ENCODE measurements at regions not wholly inside any gene's neighbourhood (a gene's known extent, or its start where the extent isn't known, plus 50 kb on each side); places are given as distances from the start of the nearest gene placed in this dataset.

DNA sequence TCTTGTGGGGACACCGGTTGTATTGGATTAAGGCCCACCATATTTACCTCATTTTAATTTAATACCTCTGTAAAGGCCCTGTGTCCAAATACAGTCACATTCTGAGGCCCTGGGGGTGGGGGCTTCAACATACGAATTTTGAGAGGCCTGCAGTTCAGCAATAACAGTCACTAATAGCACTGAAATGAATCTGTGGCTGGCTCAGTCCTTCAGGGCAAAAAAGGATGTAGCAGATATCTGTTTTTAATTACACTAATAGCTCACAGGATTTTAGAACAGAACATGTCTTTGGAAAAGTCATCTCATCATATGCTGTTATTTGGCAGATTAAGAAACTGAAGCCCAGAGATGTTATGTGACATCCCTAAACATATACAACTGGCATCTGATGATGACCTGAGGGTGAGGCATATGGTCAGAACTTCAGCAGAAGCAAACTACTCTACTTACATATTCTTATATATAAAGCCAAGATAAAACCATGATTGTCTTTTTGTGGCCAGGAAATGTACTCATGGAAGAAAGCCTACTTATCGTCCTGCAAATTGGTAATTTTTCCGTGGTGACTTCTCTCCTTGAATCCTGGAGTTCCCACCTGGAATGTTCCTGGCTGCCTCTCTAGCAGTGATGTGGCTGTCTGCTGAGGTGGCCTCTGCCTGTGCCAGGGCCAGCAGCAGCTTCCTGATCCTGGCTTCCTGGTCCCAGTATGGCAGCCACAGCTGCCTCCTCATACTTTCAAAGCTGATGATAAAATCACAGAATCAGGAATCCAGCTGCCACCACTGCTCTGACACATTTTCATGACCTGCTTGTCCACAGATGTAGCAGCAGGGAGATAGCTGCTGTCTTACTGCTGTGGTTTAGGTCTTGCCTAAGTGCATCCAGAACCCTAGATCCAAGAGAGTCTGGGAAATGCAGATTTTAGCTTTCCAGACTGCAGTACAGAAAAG lies 72.1 kb upstream of the ANKRD55 start:
- 90% methylated on average over 4 of the region's 4 CpGs for WGBS
- H3K27ac ChIP-seq (replicated peaks in 1 of 4) = no peak overlapping the region
- H3K9me3 ChIP-seq = peaks cover 0 to 11% (median 4%) of the 10 kb centered on the region in 4 donors
- no peak for DNase-seq (ENCODE audit: extremely low spot score)
- no peak overlapping the region for H3K4me3 ChIP-seq
- H3K27me3 ChIP-seq = no peaks in the 10 kb centered on the region
- peaks cover 0 to 2% (median under 1%) of the 10 kb centered on the region in 4 donors for H3K4me1 ChIP-seq
- no peak for TF ChIP-seq POLR2A (IDR thresholded peaks at IDR 0.05; ENCODE audit: low read depth)
- no peak for TF ChIP-seq POLR2AphosphoS5 (IDR thresholded peaks at IDR 0.05)
- TF ChIP-seq EP300 (IDR thresholded peaks at IDR 0.05) = no peak
- TF ChIP-seq, protein P1, sequence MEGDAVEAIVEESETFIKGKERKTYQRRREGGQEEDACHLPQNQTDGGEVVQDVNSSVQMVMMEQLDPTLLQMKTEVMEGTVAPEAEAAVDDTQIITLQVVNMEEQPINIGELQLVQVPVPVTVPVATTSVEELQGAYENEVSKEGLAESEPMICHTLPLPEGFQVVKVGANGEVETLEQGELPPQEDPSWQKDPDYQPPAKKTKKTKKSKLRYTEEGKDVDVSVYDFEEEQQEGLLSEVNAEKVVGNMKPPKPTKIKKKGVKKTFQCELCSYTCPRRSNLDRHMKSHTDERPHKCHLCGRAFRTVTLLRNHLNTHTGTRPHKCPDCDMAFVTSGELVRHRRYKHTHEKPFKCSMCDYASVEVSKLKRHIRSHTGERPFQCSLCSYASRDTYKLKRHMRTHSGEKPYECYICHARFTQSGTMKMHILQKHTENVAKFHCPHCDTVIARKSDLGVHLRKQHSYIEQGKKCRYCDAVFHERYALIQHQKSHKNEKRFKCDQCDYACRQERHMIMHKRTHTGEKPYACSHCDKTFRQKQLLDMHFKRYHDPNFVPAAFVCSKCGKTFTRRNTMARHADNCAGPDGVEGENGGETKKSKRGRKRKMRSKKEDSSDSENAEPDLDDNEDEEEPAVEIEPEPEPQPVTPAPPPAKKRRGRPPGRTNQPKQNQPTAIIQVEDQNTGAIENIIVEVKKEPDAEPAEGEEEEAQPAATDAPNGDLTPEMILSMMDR (IDR thresholded peaks at IDR 0.05) = no peak
- H3K36me3 ChIP-seq = no peaks in the 10 kb centered on the region
- intact Hi-C loops (cut with DNase I) = no loop called here

DNA sequence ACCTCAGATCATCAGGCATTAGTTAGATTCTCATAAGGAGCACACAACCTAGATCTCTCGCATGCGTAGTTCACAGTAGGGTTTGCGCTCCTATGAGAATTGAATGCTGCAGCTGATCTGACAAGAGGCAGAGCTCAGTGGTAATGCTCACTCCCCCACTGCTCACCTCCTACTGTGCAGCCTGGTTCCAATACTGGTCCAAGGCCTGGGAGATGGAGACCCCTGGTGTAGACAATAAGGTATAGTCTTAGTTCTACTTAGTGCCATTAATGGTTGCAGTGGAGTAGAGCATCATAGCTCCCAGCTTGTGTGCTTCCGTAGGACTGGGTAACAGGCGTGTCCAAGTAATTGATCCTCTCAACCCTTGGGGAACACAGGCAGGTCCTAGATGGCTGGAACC lies 70.4 kb upstream of the ANKRD55 start:
- WGBS = 97% methylated on average over 5 of the region's 5 CpGs
- intact Hi-C loops (cut with DNase I) = no loop called here

DNA sequence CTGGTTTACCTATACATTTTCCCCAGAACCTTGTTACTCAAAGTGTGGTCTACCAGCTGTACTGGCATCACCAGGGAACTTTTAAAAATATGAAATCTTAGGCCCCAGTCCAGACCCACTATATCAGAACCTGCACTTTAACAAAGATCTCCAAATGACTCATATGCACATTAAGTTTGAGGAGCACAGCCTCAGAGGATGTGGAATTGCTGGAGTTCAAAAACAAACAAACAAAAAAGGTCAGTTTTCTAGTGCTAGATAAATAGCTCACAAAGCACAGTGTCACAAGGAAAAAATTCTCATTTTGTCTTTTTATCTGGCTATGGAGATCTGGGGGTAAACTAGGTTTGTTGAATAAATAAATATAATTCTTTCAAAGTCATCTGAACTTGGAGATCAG lies 68.9 kb upstream of the ANKRD55 start:
- Histone ChIP-seq H3K27ac (replicated peaks in 1 of 4) (no peak overlapping the region), H3K4me3 (no peak overlapping the region), H3K27me3 (no peaks in the 10 kb centered on the region), H3K36me3 (no peaks in the 10 kb centered on the region), H3K4me1 (peaks cover 0 to 17% (median 7%) of the 10 kb centered on the region in 4 donors), H3K9me3 (peaks cover 0 to 9% (median 4%) of the 10 kb centered on the region in 4 donors)
- intact Hi-C loops (cut with DNase I) = no loop called here
- no peak for TF ChIP-seq EP300 (IDR thresholded peaks at IDR 0.05)
- TF ChIP-seq, protein P1 (IDR thresholded peaks at IDR 0.05) = no peak
- no peak for TF ChIP-seq POLR2A (IDR thresholded peaks at IDR 0.05; ENCODE audit: low read depth)
- no peak for DNase-seq (ENCODE audit: extremely low spot score)

More for the DNA sequence above, 70.4 kb upstream of the ANKRD55 start:
- no peak for DNase-seq (ENCODE audit: extremely low spot score)
- H3K36me3 ChIP-seq = no peaks in the 10 kb centered on the region
- TF ChIP-seq POLR2A (IDR thresholded peaks at IDR 0.05; ENCODE audit: low read depth) = no peak
- TF ChIP-seq EP300 (IDR thresholded peaks at IDR 0.05) = no peak
- TF ChIP-seq POLR2AphosphoS5 (IDR thresholded peaks at IDR 0.05) = no peak
- TF ChIP-seq, protein P1 (IDR thresholded peaks at IDR 0.05) = no peak
- no peak overlapping the region for H3K27ac ChIP-seq (replicated peaks in 1 of 4)
- H3K4me1 ChIP-seq = peaks cover 0 to 13% (median 6%) of the 10 kb centered on the region in 4 donors
- H3K4me3 ChIP-seq = no peak overlapping the region
- no peaks in the 10 kb centered on the region for H3K27me3 ChIP-seq
- H3K9me3 ChIP-seq = peaks cover 0 to 11% (median 4%) of the 10 kb centered on the region in 4 donors

DNA sequence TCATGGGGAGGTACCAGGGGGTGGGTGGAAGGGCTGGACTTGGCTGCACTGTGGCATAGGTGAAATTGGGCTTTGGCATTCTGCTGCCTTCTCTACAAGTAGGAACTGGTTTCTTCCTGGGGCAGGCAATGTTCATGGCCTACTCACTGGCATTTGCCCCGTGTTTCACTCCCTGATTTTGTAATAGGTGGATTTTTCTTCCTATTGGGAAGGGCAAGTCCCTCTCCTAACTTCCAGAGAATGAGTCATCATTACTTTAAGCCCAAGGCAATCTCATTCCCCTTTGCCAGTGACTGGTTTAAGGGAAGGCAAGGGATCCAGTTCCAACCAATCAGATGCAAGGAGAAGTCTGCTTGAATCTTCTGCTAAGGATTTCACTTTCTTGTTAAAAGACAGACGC lies 67.9 kb upstream of the ANKRD55 start:
- intact Hi-C loops (cut with DNase I) = no loop called here
- Histone ChIP-seq H3K27ac (replicated peaks in 1 of 4) (no peak overlapping the region), H3K9me3 (peaks cover 0 to under 1% (median 0%) of the 10 kb centered on the region in 4 donors), H3K4me1 (peaks cover 0 to 17% (median 7%) of the 10 kb centered on the region in 4 donors), H3K27me3 (no peaks in the 10 kb centered on the region), H3K36me3 (no peaks in the 10 kb centered on the region), H3K4me3 (no peak overlapping the region)
- no peak for DNase-seq (ENCODE audit: extremely low spot score)
- TF ChIP-seq POLR2A (IDR thresholded peaks at IDR 0.05; ENCODE audit: low read depth) = no peak
- no peak for TF ChIP-seq EP300 (IDR thresholded peaks at IDR 0.05)
- TF ChIP-seq, protein P1 (IDR thresholded peaks at IDR 0.05) = no peak
- no peak for TF ChIP-seq POLR2AphosphoS5 (IDR thresholded peaks at IDR 0.05)
- WGBS = 96% methylated on average over 2 of the region's 2 CpGs
